ENCODE measurements at regions not wholly inside any gene's neighbourhood (a gene's known extent, or its start where the extent isn't known, plus 50 kb on each side); places are given as distances from the start of the nearest gene placed in this dataset.
"Not testable (repeated sequence)": the region's sequence is repeated elsewhere in the genome, so short reads cannot be mapped to it uniquely, and the experiment has no call there.

- DNase-seq (ENCODE audit: low spot score), result no peak
Observed at GRCh38 chr1:229924639-229925038, 142.4 kb upstream of the GALNT2 start.

DNA sequence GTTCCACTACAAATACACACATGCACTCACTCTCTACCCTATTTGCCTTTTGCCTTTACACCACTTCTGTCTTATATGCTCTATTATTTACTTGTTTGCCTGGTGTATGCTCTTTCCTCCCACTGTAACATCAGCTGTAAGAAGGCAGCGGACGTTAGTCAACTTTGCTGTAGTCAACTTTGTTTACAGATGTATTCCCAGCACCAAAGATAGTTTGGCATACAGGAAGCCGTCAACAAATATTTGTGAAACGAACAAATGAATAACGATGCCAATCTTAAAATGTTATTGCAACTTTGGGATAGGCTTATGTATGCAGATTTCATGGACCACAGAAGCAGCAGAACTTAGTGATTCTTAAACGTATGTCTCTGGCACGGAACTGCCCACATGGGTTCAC is 138.3 kb upstream of the GALNT2 start:
- DNase-seq (ENCODE audit: low spot score), result no peak

- DNase-seq (ENCODE audit: low spot score), result not testable (repeated sequence)
Observed at GRCh38 chr1:229931751-229932150, 135.3 kb upstream of the GALNT2 start.

DNA sequence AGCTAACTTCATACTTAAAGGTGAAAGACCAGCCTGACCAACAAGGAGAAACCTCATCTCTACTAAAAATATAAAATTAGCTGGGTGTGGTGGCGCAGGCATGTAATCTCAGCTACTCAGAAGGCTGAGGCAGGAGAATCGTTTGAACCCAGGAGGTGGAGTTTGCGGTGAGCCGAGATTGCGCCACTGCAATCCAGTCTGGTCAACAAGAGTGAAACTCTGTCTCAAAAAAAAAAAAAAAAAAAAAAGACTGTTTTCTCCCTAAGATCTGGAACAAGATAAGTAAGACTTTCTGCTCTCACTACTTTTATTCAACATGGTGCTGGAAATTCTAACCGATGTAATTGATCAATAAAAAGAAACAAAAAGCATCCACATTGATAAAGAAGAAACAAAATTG is 131.9 kb upstream of the GALNT2 start:
- not testable (repeated sequence) for DNase-seq (ENCODE audit: low spot score)

GRCh38 chr1:229938551-229938950 is 128.5 kb upstream of the GALNT2 start:
- DNase-seq (ENCODE audit: low spot score), result no peak

GRCh38 chr1:229940684-229941083 is 126.4 kb upstream of the GALNT2 start:
- DNase-seq (ENCODE audit: low spot score), result no peak

- no peak for DNase-seq (ENCODE audit: low spot score)
Observed at GRCh38 chr1:229941160-229941559, 125.9 kb upstream of the GALNT2 start.

GRCh38 chr1:229941831-229942230 is 125.2 kb upstream of the GALNT2 start:
- DNase-seq (ENCODE audit: low spot score), result no peak

DNA sequence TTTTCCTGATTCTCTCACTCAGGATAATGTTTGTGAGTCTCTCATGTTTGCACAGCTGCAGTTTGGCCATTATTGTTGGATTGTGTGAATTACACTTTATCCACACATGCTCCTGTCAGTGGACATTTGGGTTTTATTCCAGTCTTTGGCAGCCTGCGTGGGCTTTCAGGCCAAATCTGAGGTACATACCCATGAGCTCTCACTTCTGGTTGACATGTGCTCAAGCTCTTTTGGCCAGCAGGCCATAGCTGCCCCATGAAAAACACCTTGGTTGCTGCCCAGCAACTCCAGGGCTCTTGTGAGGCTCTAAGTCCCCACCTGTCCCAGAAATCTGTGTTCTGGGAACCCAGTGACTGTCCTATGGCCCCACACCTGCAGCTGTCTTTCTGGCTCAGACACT is 124.5 kb upstream of the GALNT2 start:
- no peak for DNase-seq (ENCODE audit: low spot score)

- no peak for DNase-seq (ENCODE audit: low spot score)
Observed at GRCh38 chr1:229943148-229943714, 123.8 kb upstream of the GALNT2 start.

- no peak for DNase-seq (ENCODE audit: low spot score)
Observed at GRCh38 chr1:229943988-229944743, 122.9 kb upstream of the GALNT2 start.

DNA sequence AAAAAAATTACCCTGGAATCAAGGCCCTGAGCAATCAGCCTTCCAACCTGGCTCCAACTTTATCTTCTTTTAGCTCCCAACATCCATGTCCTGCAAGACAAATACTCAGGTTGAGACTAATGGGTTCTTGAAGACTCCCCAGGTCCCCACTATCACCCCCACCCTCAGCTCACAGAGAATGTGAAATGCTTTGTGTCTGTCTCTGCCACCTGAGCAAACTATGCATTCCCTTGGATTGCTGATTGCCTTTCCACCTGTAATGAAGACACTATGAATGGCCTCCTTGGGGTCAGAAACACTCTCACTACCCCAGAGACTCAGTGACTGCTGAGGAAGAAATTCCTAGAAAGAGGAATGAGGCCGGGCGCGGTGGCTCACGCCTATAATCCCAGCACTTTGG is 121.2 kb upstream of the GALNT2 start:
- DNase-seq (ENCODE audit: low spot score), result no peak

GRCh38 chr1:229947968-229948367 is 119.1 kb upstream of the GALNT2 start:
- DNase-seq (ENCODE audit: low spot score), result no peak

GRCh38 chr1:229948438-229948837 is 118.6 kb upstream of the GALNT2 start:
- DNase-seq (ENCODE audit: low spot score), result no peak

- no peak for DNase-seq (ENCODE audit: low spot score)
Observed at GRCh38 chr1:229949500-229949899, 117.5 kb upstream of the GALNT2 start.

DNA sequence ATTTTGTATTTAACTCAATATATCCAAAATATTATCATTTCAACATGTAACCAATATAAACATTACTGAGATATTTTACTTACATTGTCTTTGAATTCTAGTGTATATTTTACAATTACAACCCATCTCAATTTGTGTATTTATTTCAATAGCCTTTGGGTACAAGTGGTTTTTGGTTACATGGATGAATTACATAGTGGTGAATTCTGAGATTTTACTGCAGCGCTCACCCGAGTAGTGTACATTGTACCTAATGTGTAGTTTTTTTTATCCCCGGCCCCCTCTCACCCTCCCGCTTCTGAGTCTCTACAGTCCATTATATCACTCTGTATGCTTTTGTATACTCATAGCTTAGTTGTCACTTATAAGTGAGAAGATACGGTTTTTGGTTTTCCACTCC is 117.0 kb upstream of the GALNT2 start:
- DNase-seq (ENCODE audit: low spot score), result no peak

DNA sequence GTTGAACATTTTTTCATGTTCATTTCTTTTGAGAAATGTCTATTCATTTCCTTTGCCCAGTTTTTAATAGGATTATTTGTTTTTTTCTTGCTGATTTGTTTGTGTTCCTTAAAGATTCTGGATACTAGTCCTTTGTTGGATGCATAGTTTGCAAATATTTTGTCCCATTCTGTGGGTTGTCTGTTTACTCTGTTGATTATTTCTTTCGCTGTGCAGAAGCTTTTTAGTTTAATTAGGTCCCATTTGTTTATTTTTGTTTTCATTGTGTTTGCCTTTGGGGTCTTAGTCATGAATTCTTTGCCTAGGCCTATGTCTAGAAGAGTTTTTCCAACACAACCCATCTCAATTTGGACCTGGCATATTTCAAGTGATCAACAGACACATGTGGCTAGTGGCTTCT is 116.1 kb upstream of the GALNT2 start:
- no peak for DNase-seq (ENCODE audit: low spot score)

DNA sequence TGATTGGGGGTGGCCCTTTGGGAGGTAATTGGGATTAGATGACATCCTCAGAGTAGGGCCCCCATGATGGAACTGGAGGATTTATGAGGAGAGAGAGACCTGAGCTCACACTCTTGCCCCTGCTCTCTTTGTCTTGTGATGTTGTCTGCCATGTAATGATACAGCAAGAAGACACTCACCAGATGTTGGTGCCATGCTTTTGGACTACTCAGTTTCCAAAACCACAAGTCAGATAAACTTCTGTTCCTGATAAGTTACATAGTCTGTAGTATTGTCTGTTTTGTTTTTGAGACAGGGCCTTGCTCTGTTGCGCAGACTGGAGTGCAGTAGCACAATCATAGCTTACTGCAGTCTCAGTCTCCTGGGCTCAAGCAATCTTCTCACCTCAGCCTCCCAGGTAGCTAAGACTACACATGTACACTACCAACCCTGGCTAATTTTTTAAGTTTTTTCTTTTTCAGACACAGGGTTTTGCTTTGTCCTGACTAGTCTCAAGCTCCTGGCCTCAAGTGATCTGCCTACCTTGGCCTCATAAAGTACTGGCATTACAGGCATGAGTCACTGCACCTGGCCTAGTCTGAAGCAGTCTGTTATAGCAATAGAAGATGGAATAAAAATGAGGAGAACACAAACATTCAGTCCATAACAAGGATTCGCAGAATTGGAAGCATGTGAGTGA is 115.0 kb upstream of the GALNT2 start:
- no peak for DNase-seq (ENCODE audit: low spot score)

GRCh38 chr1:229952670-229953520 is 114.1 kb upstream of the GALNT2 start:
- DNase-seq (ENCODE audit: low spot score), result no peak

DNA sequence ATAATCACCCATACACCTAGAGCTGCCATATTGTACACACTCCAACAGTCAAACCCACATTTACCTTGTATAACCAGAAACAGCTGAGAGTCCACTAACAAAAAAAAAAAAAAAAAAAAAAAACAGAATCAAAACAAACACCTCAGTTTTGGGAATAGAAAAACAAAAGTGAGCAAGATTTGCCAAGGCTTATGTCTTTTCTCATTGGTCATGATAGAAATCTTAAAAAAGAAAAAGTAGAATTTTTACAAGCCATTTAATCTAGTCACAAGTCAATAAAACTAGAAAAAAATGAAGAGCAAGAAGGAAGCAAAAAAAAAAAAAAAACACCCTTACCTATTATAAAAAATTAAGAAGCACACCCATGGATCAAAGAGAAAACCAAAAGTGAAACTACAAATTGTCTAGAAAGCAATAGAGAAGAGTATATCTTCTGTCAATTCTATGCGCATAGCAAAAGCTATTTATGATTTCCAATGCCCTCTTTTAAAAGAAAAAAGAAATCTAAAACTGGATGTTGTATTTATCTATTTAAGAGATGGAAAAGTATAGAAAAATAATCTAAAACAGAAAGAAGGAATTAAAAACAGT is 113.2 kb upstream of the GALNT2 start:
- no peak for DNase-seq (ENCODE audit: low spot score)

DNA sequence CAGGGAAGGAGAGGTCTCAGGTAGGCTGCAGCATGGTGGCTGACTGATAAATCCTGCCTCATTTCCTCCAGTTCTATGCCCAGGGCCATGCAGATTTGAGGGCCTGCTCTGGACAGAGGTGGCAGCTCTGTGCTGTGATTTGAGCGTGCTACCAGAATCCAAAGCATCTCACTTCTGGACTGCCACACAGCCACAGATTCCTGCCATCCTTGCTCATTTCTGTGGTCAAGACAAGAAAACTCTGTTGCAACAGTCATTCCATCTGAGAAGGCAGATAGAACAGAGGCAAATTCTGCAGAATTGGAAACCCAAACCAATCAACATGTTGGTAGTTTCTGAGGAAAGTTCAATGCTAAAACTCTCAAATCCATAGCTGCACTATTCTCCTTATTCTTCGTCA is 102.8 kb upstream of the GALNT2 start:
- no peak for DNase-seq (ENCODE audit: low spot score)

DNA sequence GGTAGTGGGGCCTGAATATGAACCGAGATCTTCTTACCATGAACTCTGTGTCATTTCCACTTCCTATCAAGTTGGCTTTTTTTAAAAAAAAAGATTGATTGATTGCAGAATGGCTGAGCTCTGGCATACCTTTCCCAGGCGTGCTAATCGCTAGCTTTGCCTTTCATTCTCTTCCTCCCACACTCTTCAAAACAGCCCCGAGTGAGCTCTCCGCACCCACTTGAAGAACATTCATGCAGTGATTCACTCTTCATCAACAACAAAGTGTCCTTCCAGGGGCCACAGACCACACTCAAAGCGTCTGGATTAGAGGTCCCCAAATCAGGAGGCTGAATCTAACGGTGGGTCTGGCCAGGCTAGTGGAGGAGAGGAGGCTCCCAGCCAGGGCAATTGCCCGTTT is 96.3 kb upstream of the GALNT2 start:
- no peak for DNase-seq (ENCODE audit: low spot score)
